ENCODE measurements at regions not wholly inside any gene's neighbourhood (a gene's known extent, or its start where the extent isn't known, plus 50 kb on each side); places are given as distances from the start of the nearest gene placed in this dataset.

DNA sequence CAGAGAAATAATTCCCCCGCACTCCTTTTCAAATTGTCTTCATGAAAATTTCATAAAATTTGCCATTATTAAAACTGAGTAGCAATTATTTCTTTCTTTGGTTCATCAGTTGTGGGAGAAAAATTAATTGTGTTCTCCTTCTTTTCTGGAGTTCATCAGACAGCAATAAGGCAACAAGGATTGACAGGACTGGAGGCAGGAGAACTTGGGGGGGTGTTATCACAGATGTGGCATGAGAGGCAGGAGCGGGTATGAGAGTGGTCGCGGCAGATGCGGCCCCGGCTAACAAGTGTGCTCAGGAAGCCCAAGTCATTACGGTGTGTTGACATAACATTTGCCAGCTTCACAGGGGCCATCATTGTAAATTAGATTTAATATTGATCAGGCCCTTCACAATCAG lies 306.6 kb upstream of the TMPO start:
- no peak overlapping the region for H3K27ac ChIP-seq
- DNase-seq (ENCODE audit: low spot score), result no peak
- no peak overlapping the region for H3K4me3 ChIP-seq
- no peaks in the 10 kb centered on the region for H3K4me1 ChIP-seq (ENCODE audit: control insufficient read depth in 1 of 2, low read depth in 2 of 2)
- H3K36me3 ChIP-seq, result no peaks in the 10 kb centered on the region
- no peaks in the 10 kb centered on the region for H3K27me3 ChIP-seq (replicated peaks; ENCODE audit: insufficient read depth)
- H3K9me3 ChIP-seq, result no peaks in the 10 kb centered on the region
- no peak for ATAC-seq (ENCODE audit: insufficient number of reproducible peaks, low FRiP score, low read depth)
- TF ChIP-seq, protein P1, sequence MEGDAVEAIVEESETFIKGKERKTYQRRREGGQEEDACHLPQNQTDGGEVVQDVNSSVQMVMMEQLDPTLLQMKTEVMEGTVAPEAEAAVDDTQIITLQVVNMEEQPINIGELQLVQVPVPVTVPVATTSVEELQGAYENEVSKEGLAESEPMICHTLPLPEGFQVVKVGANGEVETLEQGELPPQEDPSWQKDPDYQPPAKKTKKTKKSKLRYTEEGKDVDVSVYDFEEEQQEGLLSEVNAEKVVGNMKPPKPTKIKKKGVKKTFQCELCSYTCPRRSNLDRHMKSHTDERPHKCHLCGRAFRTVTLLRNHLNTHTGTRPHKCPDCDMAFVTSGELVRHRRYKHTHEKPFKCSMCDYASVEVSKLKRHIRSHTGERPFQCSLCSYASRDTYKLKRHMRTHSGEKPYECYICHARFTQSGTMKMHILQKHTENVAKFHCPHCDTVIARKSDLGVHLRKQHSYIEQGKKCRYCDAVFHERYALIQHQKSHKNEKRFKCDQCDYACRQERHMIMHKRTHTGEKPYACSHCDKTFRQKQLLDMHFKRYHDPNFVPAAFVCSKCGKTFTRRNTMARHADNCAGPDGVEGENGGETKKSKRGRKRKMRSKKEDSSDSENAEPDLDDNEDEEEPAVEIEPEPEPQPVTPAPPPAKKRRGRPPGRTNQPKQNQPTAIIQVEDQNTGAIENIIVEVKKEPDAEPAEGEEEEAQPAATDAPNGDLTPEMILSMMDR (IDR thresholded peaks at IDR 0.05), result no peak

DNA sequence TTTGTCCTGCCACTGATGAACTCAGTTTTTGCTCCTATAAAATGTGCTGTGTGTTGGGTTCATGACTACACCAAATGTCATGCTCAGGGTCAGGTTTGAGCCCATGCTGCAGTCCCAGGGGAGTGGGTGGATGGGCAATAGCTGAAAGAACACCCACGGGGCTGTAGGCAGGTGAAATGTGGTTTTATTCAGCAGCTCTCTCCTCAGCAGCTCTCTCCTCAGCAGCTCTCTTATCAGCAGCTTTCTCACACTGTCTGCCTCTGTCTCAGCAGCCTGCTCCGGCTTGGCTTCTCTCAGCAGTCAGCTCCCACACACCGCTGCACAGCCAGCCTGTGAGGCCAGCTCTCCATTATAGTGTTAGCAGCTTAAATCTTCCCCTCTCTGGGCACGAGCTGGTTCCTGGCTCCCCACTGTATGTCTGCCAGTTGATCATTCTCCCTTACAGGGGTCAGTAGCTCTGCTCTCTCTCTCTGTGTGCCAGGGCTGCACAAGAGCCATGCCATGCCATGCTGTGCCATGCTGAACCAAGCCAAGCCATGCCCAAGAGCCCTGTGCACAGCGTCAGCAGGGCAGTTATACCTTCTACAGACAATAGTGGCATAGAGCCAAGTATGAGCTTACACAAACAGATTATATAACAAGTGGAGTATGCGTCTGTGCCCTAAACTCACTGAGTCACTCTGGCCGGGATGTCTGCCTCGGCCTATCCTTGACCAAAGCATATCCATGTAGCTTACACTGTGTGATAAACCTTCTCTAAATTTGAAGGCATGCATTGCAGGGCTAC lies 303.3 kb upstream of the TMPO start:
- H3K27me3 ChIP-seq (replicated peaks; ENCODE audit: insufficient read depth), result no peaks in the 10 kb centered on the region
- no peaks in the 10 kb centered on the region for H3K9me3 ChIP-seq
- H3K36me3 ChIP-seq, result no peaks in the 10 kb centered on the region
- H3K27ac ChIP-seq, result no peak overlapping the region
- no peak for DNase-seq (ENCODE audit: low spot score)
- ATAC-seq (ENCODE audit: insufficient number of reproducible peaks, low FRiP score, low read depth), result no peak
- TF ChIP-seq, protein P1 (IDR thresholded peaks at IDR 0.05), result no peak
- no peak overlapping the region for H3K4me3 ChIP-seq
- H3K4me1 ChIP-seq (ENCODE audit: control insufficient read depth in 1 of 2, low read depth in 2 of 2), result no peaks in the 10 kb centered on the region

DNA sequence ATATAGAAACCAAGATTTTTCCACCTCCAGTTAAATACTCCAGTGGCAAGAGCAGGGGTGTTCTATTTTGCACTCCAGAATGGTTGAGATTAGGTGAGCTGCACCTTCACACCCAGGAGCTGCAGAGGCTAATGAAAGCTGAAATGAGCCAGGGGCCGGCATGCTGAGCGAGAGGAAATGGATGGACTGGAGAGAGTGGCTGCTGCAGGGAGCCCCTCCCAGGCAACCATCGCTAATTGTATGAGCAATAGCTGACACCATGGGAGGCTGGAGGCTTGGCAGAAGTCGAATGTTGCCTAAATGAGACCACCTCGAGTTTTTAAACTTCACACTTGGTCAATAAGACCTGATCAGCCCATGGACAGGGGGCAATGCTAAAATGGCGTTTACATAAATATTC lies 301.8 kb upstream of the TMPO start:
- ATAC-seq (ENCODE audit: insufficient number of reproducible peaks, low FRiP score, low read depth) (no peak), DNase-seq (ENCODE audit: low spot score) (no peak)
- Histone ChIP-seq H3K4me1 (ENCODE audit: control insufficient read depth in 1 of 2, low read depth in 2 of 2) (no peaks in the 10 kb centered on the region), H3K27ac (no peak overlapping the region), H3K9me3 (no peaks in the 10 kb centered on the region), H3K4me3 (no peak overlapping the region), H3K36me3 (no peaks in the 10 kb centered on the region), H3K27me3 (replicated peaks; ENCODE audit: insufficient read depth) (no peaks in the 10 kb centered on the region)
- TF ChIP-seq, protein P1 (IDR thresholded peaks at IDR 0.05), result no peak

DNA sequence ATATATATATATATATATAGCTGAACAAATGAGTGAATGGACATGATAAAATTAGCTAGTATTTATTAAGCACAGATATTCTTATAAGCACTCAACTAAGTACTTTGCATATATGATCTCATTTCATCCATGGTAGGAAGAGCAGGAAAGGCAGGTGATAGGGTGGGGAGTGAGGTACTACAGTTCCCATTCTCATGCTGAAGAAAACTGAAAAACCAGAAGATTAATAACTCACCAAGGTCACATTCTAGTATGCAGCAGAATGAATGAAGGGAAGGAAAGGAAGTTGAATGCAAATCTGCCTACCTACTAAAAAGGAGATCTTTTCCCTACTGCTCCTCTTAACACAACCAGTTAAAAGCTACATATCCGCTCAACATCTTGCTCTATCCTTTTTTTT lies 298.1 kb upstream of the TMPO start:
- TF ChIP-seq, protein P1 (IDR thresholded peaks at IDR 0.05), result no peak
- no peaks in the 10 kb centered on the region for H3K9me3 ChIP-seq
- no peak overlapping the region for H3K27ac ChIP-seq
- H3K4me1 ChIP-seq (ENCODE audit: control insufficient read depth in 1 of 2, low read depth in 2 of 2), result no peaks in the 10 kb centered on the region
- ATAC-seq (ENCODE audit: insufficient number of reproducible peaks, low FRiP score, low read depth) (no peak), DNase-seq (ENCODE audit: low spot score) (no peak)
- no peak overlapping the region for H3K4me3 ChIP-seq
- H3K36me3 ChIP-seq, result no peaks in the 10 kb centered on the region
- H3K27me3 ChIP-seq (replicated peaks; ENCODE audit: insufficient read depth), result no peaks in the 10 kb centered on the region

DNA sequence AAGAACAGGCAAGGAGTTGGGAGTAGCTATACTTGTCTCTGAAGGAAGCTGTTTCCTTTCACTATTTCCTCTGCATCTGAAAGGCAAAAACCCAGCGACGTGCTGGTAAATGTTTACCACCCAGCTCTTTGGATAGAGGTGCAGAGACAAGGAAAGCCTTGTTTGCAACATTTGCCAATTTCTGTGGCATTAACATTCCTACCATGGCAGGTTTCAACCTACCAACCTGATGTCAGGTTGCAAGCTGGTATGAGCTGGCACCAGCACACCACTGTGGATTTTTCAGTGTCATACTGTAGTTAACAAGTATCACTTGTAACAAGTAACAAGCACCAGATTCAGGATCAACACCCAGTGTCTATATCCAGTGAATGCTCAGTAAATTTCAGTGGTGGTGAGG lies 294.8 kb upstream of the TMPO start:
- H3K4me1 ChIP-seq (ENCODE audit: control insufficient read depth in 1 of 2, low read depth in 2 of 2), result no peaks in the 10 kb centered on the region
- H3K27ac ChIP-seq, result no peak overlapping the region
- no peaks in the 10 kb centered on the region for H3K9me3 ChIP-seq
- DNase-seq (ENCODE audit: low spot score), result no peak
- ATAC-seq (ENCODE audit: insufficient number of reproducible peaks, low FRiP score, low read depth), result no peak
- no peaks in the 10 kb centered on the region for H3K36me3 ChIP-seq
- TF ChIP-seq, protein P1 (IDR thresholded peaks at IDR 0.05), result no peak
- H3K27me3 ChIP-seq (replicated peaks; ENCODE audit: insufficient read depth), result no peaks in the 10 kb centered on the region
- H3K4me3 ChIP-seq, result no peak overlapping the region
